ENCODE measurements at regions not wholly inside any gene's neighbourhood (a gene's known extent, or its start where the extent isn't known, plus 50 kb on each side); places are given as distances from the start of the nearest gene placed in this dataset.
A peak's percentile ranks its signal among the peaks of the same experiment; 100 is the strongest.

- intact Hi-C loops (cut with DNase I) = loop anchor here (10.0 kb wide), 1 partner anchor 346 kb away; no protein-coding TSS in a partner anchor
- Histone ChIP-seq H3K9me3 (peaks cover 0 to 3% (median 0%) of the 10 kb centered on the region in 4 donors), H3K4me3 (no peak overlapping the region), H3K4me1 (peaks cover 0 to 5% (median 0%) of the 10 kb centered on the region in 4 donors), H3K36me3 (no peaks in the 10 kb centered on the region), H3K27ac (no peak overlapping the region), H3K27me3 (no peaks in the 10 kb centered on the region)
- TF ChIP-seq CTCF (IDR thresholded peaks at IDR 0.05) = no peak
- 84 to 94% methylated on average over 3 of the region's 3 CpGs for WGBS, 2 donors
- no peak for DNase-seq
These were observed 282.9 kb downstream of the RAB28 start for GRCh38 chr4:13201241-13201640.

GRCh38 chr4:13196721-13197120 is 287.4 kb downstream of the RAB28 start:
- Histone ChIP-seq H3K4me3 (no peak overlapping the region), H3K27me3 (no peaks in the 10 kb centered on the region), H3K36me3 (no peaks in the 10 kb centered on the region), H3K27ac (no peak overlapping the region), H3K9me3 (no peaks in the 10 kb centered on the region), H3K4me1 (no peaks in the 10 kb centered on the region)
- DNase-seq = peak; percentile 60
- intact Hi-C loops (cut with DNase I) = no loop called here
- TF ChIP-seq CTCF (IDR thresholded peaks at IDR 0.05) = no peak
- 92 to 94% methylated on average over 4 of the region's 4 CpGs for WGBS, 2 donors

- DNase-seq = no peak
- intact Hi-C loops (cut with DNase I) = no loop called here
- Histone ChIP-seq H3K36me3 (no peaks in the 10 kb centered on the region), H3K9me3 (no peaks in the 10 kb centered on the region), H3K27me3 (no peaks in the 10 kb centered on the region), H3K4me3 (no peak overlapping the region), H3K4me1 (peaks cover 0 to 7% (median 0%) of the 10 kb centered on the region in 4 donors), H3K27ac (no peak overlapping the region)
- TF ChIP-seq POLR2A (IDR thresholded peaks at IDR 0.05) (no peak), POLR2AphosphoS5 (IDR thresholded peaks at IDR 0.05) (no peak), EP300 (IDR thresholded peaks at IDR 0.05) (no peak), CTCF (IDR thresholded peaks at IDR 0.05) (no peak)
- 90 to 91% methylated on average over 7 of the region's 7 CpGs for WGBS, 2 donors
These were observed 290.5 kb downstream of the RAB28 start for GRCh38 chr4:13193662-13194061.

GRCh38 chr4:13190093-13190721 is 293.9 kb downstream of the RAB28 start:
- 74 to 78% methylated on average over 6 of the region's 6 CpGs for WGBS, 2 donors

More at GRCh38 chr4:13190093-13190721, 293.9 kb downstream of the RAB28 start:
- Histone ChIP-seq H3K27ac (no peak overlapping the region), H3K27me3 (no peaks in the 10 kb centered on the region), H3K36me3 (no peaks in the 10 kb centered on the region), H3K9me3 (no peaks in the 10 kb centered on the region), H3K4me1 (peaks cover 0 to 7% (median 0%) of the 10 kb centered on the region in 4 donors), H3K4me3 (no peak overlapping the region)
- DNase-seq = no peak
- intact Hi-C loops (cut with DNase I) = no loop called here
- no peak for TF ChIP-seq POLR2A (IDR thresholded peaks at IDR 0.05)
- TF ChIP-seq POLR2AphosphoS5 (IDR thresholded peaks at IDR 0.05) = no peak
- TF ChIP-seq CTCF (IDR thresholded peaks at IDR 0.05) = no peak
- TF ChIP-seq EP300 (IDR thresholded peaks at IDR 0.05) = no peak

Measured in sigmoid colon (tissue), 6 donors.